ENCODE measurements at regions not wholly inside any gene's neighbourhood (a gene's known extent, or its start where the extent isn't known, plus 50 kb on each side); places are given as distances from the start of the nearest gene placed in this dataset.
A peak's percentile ranks its signal among the peaks of the same experiment; 100 is the strongest.

DNA sequence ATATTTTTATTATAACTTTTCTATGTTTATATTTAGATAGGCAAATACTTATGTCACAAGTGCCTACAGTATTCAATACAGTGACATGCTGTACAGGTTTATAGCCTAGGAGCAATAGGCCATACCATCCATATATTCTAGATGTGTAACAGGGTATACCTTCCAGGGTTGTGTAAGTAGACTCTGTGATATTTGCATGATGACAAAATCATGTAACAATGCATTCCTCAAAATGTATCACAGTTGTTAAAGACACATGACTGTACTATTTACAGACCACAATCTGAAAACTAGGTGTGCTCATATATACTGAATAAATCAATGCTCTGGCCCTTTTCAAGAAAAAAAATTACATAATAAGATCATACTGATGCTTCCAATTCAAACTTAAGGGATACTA is 433.2 kb upstream of the RGPD4 start:
- no peak for DNase-seq

- no peak for DNase-seq
These were observed 428.0 kb upstream of the RGPD4 start for GRCh38 chr2:107398683-107399082.

DNA sequence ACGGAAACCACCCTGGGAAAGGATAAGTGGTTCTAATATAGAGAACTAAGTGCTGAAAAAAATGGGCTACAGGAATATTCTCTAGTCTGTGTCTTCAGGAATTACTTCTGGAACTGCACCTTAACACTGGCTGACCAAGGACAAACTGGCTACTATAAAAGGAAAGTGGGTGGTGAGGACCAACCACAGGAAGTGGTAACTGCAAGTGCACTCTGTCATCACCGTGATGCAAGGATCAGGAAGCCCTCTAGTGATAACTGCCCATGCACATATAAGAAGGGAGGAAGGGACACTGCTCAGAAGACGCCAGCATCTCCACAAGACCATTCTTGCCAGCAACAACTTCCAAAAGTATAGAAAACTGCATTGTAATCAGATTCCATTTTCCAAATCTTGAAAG is 424.4 kb upstream of the RGPD4 start:
- DNase-seq, result peak; percentile 37 to 42

DNA sequence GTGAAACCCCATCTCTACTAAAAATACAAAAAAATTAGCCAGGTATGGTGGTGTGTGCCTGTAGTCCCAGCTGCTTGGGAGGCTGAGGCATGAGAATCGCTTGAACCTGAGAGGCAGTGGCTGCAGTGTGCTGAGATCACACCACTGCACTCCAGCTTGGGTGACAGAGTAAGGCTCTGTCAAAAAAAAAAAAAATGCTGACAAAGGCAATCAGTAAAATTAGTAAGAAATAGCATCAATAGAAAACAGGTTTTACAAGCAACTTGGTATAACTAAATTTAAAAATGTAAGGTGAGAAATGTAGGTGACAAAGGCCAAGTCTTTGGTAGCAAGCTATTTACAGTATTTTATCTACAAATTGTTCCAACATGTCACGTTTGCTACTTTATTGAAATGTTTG is 421.4 kb upstream of the RGPD4 start:
- DNase-seq, result no peak

GRCh38 chr2:107407017-107407416 is 419.7 kb upstream of the RGPD4 start:
- DNase-seq, result no peak

DNA sequence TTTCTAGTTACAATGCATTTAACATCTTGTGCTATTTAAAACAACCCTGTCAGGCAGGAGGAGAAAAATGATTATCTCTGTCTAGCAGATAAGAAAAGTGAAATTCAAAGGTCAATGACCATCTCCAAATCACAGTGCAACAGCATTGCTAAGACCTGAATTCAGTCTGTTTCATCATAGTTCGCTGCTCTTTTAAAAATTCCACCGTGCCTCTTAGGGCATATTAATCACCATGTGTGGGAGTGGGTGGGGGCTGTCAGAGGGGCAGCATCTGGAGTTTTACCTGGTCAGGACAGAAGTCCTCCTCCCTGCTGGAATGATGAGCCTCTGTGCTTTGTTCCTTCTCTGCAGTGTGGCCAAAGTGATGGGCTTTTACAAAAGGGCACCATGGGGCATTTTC is 418.7 kb upstream of the RGPD4 start:
- DNase-seq, result no peak

DNA sequence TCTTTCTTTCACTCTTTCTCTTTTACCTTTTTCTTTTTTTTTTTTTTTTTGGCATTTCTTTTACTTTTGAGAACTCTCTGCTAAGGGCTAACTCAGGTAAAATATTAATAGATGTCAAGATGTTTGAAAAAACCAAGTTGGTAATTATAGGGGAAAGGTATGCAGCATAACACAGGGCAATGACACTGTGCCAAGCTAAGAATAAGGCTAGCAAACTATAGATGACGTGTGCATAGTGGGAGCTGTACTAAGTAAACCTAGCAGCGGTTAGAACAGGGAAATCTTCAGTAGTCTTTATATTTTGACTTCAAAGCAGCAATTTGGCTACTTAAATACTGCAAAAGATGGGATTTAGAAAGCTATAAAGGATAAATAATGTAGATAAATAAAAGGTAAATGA is 415.4 kb upstream of the RGPD4 start:
- DNase-seq, result no peak

DNA sequence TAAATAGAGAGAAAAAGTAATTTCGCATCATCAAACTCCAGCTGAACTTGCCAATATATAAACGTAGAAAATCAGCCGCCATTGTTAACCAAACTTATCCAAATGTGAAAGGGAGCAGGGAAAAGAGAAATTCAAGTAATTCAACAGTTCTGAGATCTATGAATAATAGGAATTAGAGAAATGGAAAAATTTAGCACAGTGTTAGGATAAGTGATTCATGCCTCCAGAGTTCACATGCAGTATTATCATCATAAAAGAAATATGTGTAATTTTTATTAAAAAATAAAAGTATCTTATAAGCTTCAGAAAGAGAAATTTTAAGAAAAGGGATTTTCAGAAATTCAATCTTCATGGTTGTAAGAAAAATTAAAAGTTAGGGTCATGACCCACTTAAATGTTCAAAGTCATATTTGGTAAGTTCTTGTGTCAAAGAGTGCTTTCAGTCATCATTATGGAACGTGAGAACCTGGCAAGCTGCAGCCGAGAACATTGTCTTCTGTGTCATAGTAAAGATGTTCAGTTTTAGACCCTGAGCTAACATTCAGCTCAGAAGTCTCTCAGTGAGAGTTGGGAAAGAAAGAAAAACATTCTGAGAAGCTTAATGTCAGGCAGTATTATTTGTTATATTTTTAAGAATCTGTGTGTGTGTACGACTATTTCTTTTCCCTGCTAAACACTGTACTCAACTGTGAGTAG is 414.3 kb upstream of the RGPD4 start:
- no peak for DNase-seq

DNA sequence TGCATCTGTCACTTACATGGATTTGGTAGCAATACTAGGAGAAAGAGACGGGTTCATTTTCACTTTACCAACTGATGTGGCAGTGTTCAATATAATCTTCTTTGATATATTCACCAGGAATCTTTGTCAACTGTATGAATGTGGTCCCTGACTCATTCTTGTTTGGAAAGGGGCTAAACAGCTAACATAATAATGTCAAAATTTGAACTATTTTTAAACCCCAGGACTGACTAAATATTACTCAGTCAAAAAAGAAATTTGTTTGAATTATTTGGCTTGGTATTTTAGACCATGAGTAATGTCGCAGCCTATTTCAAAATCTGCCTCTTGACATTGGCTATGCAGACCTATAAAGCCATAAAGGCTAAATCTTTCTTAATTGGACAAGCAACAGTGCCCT is 413.7 kb upstream of the RGPD4 start:
- DNase-seq, result no peak

- DNase-seq, result no peak
These were observed 412.3 kb upstream of the RGPD4 start for GRCh38 chr2:107414376-107414775.

DNA sequence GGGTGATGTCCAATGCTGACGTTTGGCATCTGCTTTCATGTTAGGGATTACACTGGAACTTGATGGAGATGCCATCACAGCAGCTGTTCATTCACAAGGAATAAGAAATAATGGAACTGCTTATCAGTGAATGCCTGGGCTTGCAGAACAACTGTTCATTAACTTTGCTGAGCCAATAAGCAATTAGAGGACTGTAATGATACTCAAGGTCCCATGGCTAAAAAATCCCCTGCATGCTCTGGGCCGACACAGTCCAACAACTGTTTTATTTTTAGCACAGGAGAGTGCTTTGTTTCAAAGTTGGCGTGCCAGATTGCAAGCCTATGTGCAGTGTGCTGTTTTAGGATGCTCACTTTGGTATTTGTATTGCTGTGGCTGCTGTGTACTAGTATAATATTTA is 408.0 kb upstream of the RGPD4 start:
- DNase-seq, result no peak

DNA sequence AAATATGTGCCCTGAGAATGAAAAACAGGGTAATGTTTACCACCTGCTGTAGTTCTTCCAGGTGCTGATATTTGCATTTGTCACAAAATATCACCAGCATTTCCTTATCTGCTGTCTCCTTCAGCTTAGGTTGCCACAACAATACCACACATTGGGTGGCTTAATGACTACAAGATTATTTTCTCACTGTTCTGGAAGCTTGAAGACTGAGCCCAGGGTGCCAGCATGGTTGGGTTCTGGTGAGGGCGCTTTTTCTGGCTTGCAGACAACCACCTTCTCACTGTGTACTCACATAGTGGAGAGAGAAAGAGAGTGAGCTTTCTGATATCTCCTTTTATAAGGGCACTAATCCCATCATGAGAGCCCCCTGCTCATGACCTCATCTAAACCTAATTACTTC is 407.5 kb upstream of the RGPD4 start:
- no peak for DNase-seq

DNA sequence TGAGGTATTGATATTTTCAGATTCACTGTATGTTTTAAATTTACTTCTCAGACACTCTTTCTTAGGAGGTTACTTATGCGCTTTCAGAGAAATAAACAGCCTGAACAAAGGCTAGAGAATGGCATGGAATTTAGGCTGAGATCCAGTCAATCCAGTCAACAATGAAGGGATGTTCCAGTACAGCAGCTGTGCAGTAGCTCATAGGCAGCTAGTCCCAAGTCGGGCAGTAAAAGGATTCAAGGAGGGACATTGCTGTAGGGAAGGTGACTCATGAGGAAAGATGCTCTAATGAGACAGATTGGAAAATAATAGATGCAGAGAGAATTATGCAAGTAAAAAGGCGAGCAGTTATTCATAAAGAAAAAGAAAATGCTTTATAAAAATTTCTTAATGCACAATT is 397.9 kb upstream of the RGPD4 start:
- DNase-seq, result no peak

GRCh38 chr2:107430006-107430405 is 396.7 kb upstream of the RGPD4 start:
- no peak for DNase-seq

GRCh38 chr2:107430596-107431266 is 396.0 kb upstream of the RGPD4 start:
- DNase-seq, result no peak

- DNase-seq, result no peak
These were observed 390.4 kb upstream of the RGPD4 start for GRCh38 chr2:107436281-107436680.

- DNase-seq, result no peak
These were observed 389.4 kb upstream of the RGPD4 start for GRCh38 chr2:107437265-107437664.

DNA sequence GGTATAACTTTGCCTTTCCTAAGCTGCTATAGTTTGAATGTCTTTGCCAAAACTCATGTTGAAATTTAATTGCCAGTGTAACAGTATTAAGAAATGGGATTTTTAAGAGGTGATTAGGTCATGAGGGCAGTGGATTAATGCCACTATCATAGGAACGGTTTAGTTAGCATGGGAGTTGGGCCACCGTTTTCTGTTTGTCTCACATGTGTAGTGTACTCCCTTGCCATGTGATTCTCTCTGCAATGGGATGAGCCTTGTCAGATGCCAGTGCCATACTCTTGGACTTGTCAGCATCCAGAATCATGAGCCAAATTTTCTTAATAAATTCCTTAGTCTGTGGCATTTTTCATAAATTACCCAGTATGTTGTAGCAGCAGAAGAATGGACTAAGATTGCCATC is 388.9 kb upstream of the RGPD4 start:
- no peak for DNase-seq

DNA sequence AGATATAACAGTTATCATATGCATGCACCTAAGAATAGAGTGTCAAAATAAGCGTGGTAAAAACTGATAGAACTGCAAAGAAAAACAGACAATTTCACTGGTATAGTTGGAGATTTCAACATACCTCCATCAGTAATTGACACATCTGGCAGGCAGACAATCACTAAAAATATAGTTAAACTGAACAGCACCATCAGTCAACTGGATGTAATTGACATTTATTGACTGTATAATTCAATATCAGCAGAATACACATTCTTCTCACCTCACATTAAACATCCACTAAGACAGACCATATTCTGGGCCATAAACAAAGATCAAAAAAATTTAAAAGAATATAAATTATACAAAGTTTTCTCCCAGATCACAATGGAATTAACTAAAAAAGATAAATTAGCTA is 378.5 kb upstream of the RGPD4 start:
- DNase-seq, result no peak

- DNase-seq, result no peak
These were observed 365.4 kb upstream of the RGPD4 start for GRCh38 chr2:107461301-107461700.

- DNase-seq, result no peak
These were observed 364.5 kb upstream of the RGPD4 start for GRCh38 chr2:107462181-107462580.

- DNase-seq, result no peak
These were observed 360.5 kb upstream of the RGPD4 start for GRCh38 chr2:107466241-107466640.

DNA sequence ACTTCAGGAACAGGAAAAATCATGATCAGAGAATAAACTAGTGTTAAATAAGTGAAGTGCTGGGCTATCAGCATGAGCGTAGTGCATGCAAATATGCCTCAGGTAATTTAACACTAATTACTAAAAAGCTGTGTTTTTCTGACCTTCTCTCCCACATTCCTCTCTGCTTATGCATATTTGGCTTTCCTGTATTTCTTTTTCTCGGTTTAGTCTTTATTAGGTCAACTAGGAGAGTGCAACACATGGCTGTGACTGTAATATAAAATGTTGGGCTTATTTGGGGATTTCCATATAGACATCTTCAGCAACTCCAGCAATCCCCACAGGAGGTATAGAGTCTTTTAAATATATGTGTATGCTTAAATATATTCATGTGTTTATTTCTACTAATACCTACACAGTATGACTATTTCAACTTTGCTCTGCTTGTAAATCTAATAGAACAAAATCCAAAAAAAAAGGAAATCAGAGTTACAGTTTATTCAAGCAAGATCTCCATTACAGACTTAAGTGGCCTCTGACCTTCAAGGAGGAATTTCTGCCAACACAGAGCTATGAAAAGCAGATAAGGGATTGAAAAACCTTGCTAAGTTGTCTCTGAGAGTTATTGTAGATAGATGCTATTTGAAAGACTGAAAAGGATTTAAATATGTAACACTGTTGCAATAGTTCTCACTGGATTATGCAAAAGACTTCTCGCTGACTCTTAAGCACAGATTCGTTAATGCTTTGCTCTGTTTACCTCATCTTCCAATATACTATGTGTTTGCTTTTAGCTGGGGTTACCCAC is 359.5 kb upstream of the RGPD4 start:
- DNase-seq, result no peak

DNA sequence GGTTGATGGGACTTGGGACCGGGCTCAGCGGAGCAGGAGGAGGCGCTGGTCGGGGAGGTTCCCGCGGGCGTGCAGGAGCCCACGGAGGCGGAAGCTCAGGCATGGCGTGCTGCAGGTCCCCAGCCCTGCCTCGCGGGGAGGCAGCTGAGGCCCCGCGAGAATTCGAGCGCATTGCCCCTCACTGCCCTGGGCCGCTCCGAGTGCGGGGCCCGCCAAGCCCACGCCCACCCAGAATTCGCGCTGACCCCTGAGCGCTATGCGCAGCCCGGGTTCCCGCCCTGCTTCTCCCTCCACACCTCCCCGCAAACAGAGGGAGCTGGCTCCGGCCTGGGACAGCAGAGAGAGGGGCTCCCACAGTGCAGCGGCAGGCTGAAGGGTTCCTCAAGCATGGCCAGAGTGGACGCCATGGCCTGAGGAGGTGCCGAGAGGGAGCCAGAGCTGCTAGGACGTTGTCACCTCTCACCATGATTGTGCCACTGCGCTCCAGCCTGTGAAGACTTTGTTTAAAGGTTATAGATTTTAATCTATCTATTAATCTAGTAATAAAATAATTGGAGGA is 357.2 kb upstream of the RGPD4 start:
- DNase-seq, result no peak
